ENCODE measurements at regions not wholly inside any gene's neighbourhood (a gene's known extent, or its start where the extent isn't known, plus 50 kb on each side); places are given as distances from the start of the nearest gene placed in this dataset.

GRCh38 chr4:108480881-108481280 is 139.5 kb upstream of the RPL34 start:
- TF ChIP-seq, protein P1, sequence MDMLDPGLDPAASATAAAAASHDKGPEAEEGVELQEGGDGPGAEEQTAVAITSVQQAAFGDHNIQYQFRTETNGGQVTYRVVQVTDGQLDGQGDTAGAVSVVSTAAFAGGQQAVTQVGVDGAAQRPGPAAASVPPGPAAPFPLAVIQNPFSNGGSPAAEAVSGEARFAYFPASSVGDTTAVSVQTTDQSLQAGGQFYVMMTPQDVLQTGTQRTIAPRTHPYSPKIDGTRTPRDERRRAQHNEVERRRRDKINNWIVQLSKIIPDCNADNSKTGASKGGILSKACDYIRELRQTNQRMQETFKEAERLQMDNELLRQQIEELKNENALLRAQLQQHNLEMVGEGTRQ (IDR thresholded peaks at IDR 0.05; ENCODE audit: borderline replicate concordance, low read depth, low read length): no peak
- no peak for TF ChIP-seq TEAD4 (IDR thresholded peaks at IDR 0.05; ENCODE audit: borderline replicate concordance, insufficient read depth)
- no peak for TF ChIP-seq POLR2AphosphoS5 (IDR thresholded peaks at IDR 0.05; ENCODE audit: low read depth, low read length)
- TF ChIP-seq, protein P2, sequence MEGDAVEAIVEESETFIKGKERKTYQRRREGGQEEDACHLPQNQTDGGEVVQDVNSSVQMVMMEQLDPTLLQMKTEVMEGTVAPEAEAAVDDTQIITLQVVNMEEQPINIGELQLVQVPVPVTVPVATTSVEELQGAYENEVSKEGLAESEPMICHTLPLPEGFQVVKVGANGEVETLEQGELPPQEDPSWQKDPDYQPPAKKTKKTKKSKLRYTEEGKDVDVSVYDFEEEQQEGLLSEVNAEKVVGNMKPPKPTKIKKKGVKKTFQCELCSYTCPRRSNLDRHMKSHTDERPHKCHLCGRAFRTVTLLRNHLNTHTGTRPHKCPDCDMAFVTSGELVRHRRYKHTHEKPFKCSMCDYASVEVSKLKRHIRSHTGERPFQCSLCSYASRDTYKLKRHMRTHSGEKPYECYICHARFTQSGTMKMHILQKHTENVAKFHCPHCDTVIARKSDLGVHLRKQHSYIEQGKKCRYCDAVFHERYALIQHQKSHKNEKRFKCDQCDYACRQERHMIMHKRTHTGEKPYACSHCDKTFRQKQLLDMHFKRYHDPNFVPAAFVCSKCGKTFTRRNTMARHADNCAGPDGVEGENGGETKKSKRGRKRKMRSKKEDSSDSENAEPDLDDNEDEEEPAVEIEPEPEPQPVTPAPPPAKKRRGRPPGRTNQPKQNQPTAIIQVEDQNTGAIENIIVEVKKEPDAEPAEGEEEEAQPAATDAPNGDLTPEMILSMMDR (IDR thresholded peaks at IDR 0.05): no peak
- TF ChIP-seq GABPA (IDR thresholded peaks at IDR 0.05; ENCODE audit: low read depth): no peak
- no peak for TF ChIP-seq CHD2 (IDR thresholded peaks at IDR 0.05; ENCODE audit: low read length, partially characterized antibody)
- no peak for TF ChIP-seq FOXJ3 (CRISPR knock-in tag; IDR thresholded peaks at IDR 0.05)
